GM12878 (cell line): ENCODE measurements at regions not wholly inside any gene's neighbourhood (a gene's known extent, or its start where the extent isn't known, plus 50 kb on each side); places are given as distances from the start of the nearest gene placed in this dataset.

Experiments used
- ATAC-seq: fragments of 200-7000 bp; cut with Tn5 transposase; 3 replicates; pipeline ENCODE4 v1.9.1; 2020; ENCODE audit warnings: mild to moderate bottlenecking, moderate library complexity
- BruUV-seq: library from RNA; stranded (reverse); fragments of 400-500 nt; replicated peaks from 2 replicates; lab custom pipeline; 2021; lab: Mats Ljungman, UMichigan
- CTCF ChIA-PET: fragments of 300-600 bp; sonication (Branson Sonifier 250); formaldehyde crosslinking; extraction: SDS; loops from one replicate; lab custom pipeline; 2021; ENCODE audit warnings: inconsistent platforms; lab: Yijun Ruan, JAX
- POLR2A ChIA-PET: fragments of 350-600 bp; formaldehyde crosslinking; extraction: SDS; loops from one replicate; lab custom pipeline; 2021; ENCODE audit warnings: inconsistent platforms; lab: Charles Lee
- RAD21 ChIA-PET: fragments of 300-600 bp; sonication (Branson Sonifier 250); formaldehyde crosslinking; loops from one replicate; lab custom pipeline; 2023; ENCODE audit warnings: antibody characterized with exemption; ENCODE audit not compliant: unreplicated experiment; lab: Charles Lee
- SMC1A ChIA-PET: fragments of 300-600 bp; sonication (Branson Sonifier 250); formaldehyde crosslinking; loops from one replicate; lab custom pipeline; 2023; ENCODE audit not compliant: unreplicated experiment, uncharacterized antibody; lab: Charles Lee
- DNase-seq: peaks from one replicate; pipeline ENCODE4 v3.0.0-alpha.2; 2011; ENCODE audit warnings: low read depth, low spot score
- FAIRE-seq: peaks from 3 replicates; lab custom pipeline; 2011; peaks lifted over from hg19 to GRCh38; lab: Jason Lieb, UNC
- H2AFZ ChIP-seq: 2 replicates; pipeline ENCODE4 v1.6.0; 2011; ENCODE audit warnings: low read depth, low read length, control low read depth; ENCODE audit not compliant: control insufficient read depth
- H3K27ac ChIP-seq: 2 replicates; pipeline ENCODE4 v1.5.1; 2011; ENCODE audit warnings: control low read depth; ENCODE audit not compliant: control insufficient read depth, insufficient read depth
- H3K27me3 ChIP-seq, 2 experiments: replicated peaks in 1 of 2; 2 replicates each; pipeline versions ENCODE4 v1.6.0 to v1.6.1; 2011; ENCODE audit warnings: low read length in 1 of 2; ENCODE audit not compliant: control insufficient read depth in 2 of 2, insufficient read depth in 2 of 2
- H3K36me3 ChIP-seq, 2 experiments: 2 replicates each; pipeline ENCODE4 v1.5.1; 2011; ENCODE audit warnings: low read length in 1 of 2; ENCODE audit not compliant: control insufficient read depth in 2 of 2, insufficient read depth in 2 of 2
- H3K4me1 ChIP-seq: 2 replicates; pipeline ENCODE4 v1.6.1; 2011; ENCODE audit warnings: mild to moderate bottlenecking, low read length, moderate library complexity, mixed read lengths; ENCODE audit not compliant: control insufficient read depth, insufficient read depth
- H3K4me2 ChIP-seq: 2 replicates; pipeline ENCODE4 v1.6.0; 2011; ENCODE audit warnings: control low read depth; ENCODE audit not compliant: control insufficient read depth, insufficient read depth
- H3K4me3 ChIP-seq: fragments of 200-600 bp; sonication (generic); 2 replicates; pipeline ENCODE4 v1.5.1; 2016
- H3K79me2 ChIP-seq: 2 replicates; pipeline ENCODE4 v1.6.0; 2011; ENCODE audit warnings: low read length; ENCODE audit not compliant: control insufficient read depth, insufficient read depth
- H3K9ac ChIP-seq: 2 replicates; pipeline ENCODE4 v1.8.0; 2011; ENCODE audit warnings: low read length, control low read depth, mixed read lengths; ENCODE audit not compliant: control insufficient read depth, insufficient read depth
- H3K9me3 ChIP-seq: replicated peaks from 3 replicates; pipeline ENCODE4 v1.5.1; 2011; ENCODE audit warnings: mild to moderate bottlenecking, low read length; ENCODE audit not compliant: control insufficient read depth, insufficient read depth
- H4K20me1 ChIP-seq: 2 replicates; pipeline ENCODE4 v1.6.0; 2011; ENCODE audit not compliant: control insufficient read depth, insufficient read depth
- EGR1 ChIP-seq, 2 experiments: IDR thresholded peaks; 1 replicate in 1 of 2; 2 replicates in 1 of 2; pipeline ENCODE4 v1.6.1; 2011 to 2012; ENCODE audit warnings: low read depth in 2 of 2, low read length in 2 of 2, borderline replicate concordance in 1 of 2, mild to moderate bottlenecking in 1 of 2, moderate library complexity in 1 of 2
- NFIC ChIP-seq: IDR thresholded peaks from 2 replicates; pipeline ENCODE4 v1.6.1; 2012; ENCODE audit warnings: low read depth, mild to moderate bottlenecking, inconsistent platforms, low read length, moderate library complexity
- POLR2AphosphoS2 ChIP-seq: IDR thresholded peaks from 2 replicates; pipeline ENCODE4 v1.6.1; 2011; ENCODE audit warnings: low read depth, mild to moderate bottlenecking, low read length, improper control_type of control experiment, moderate library complexity
- RAD51 ChIP-seq: fragments of 450-650 bp; IDR thresholded peaks from 2 replicates; pipeline ENCODE4 v1.6.1; 2016; ENCODE audit warnings: moderate library complexity, mild to moderate bottlenecking, inconsistent platforms
- RB1 ChIP-seq: fragments of 450-650 bp; formaldehyde crosslinking; IDR thresholded peaks from 2 replicates; pipeline ENCODE4 v1.6.1; 2017; ENCODE audit warnings: mild to moderate bottlenecking, borderline replicate concordance
- TAF1 ChIP-seq: IDR thresholded peaks from 2 replicates; pipeline ENCODE4 v1.6.1; 2011; ENCODE audit warnings: mild to moderate bottlenecking, low read depth, low read length, borderline replicate concordance
- TARDBP ChIP-seq: IDR thresholded peaks from 2 replicates; pipeline ENCODE4 v1.6.1; 2016; ENCODE audit warnings: borderline replicate concordance
- ZNF622 ChIP-seq: fragments of 450-650 bp; IDR thresholded peaks from 2 replicates; pipeline ENCODE4 v1.6.1; 2017; ENCODE audit warnings: mild to moderate bottlenecking, inconsistent platforms
- WGBS: methylation state at CpG from one replicate; pipeline ENCODE4 v1.1.6; 2016; ENCODE audit warnings: low lambda C conversion rate; ENCODE audit not compliant: insufficient replicate concordance, insufficient coverage; ENCODE audit errors: missing lambda C conversion rate; 5-methylcytosine and 5-hydroxymethylcytosine counted together
- in situ Hi-C: fragments of 300-500 bp; cut with MboI; formaldehyde crosslinking; loops from 9 replicates; pipeline ENCODE4 v1.14.3; 2018; ENCODE audit warnings: mixed read lengths
- intact Hi-C: fragments of 100-400 bp; cut with micrococcal nuclease; formaldehyde crosslinking; loops from one replicate; pipeline ENCODE4 v1.14.2; 2022; ENCODE audit not compliant: unreplicated experiment
- TF ChIP-seq, protein P1 (sequence below): fragments of 450-650 bp; IDR thresholded peaks from 2 replicates; pipeline ENCODE4 v1.6.1; 2016; ENCODE audit warnings: mild to moderate bottlenecking

- Histone ChIP-seq H3K27ac (no peak overlapping the region), H3K9me3 (no peaks in the 10 kb centered on the region), H4K20me1 (no peaks in the 10 kb centered on the region), H3K27me3 (no peaks in the 10 kb centered on the region), H3K9ac (no peak overlapping the region), H3K36me3 (no peaks in the 10 kb centered on the region), H2AFZ (no peak overlapping the region), H3K4me1 (0 out of 2 replicates have a peak, but pooled peaks cover 2% of the 10 kb centered on the region), H3K4me2 (no peak overlapping the region), H3K79me2 (no peaks in the 10 kb centered on the region), H3K4me3 (no peak overlapping the region)
- WGBS: 0% methylated on average over 1 of the region's 1 CpG
- ChIA-PET SMC1A (no interaction called here), POLR2A (no interaction called here), RAD21 (no interaction called here), CTCF (no interaction called here)
- in situ Hi-C loops (no loop called here), intact Hi-C loops (no loop called here)
- DNase-seq (no peak), FAIRE-seq (no peak), ATAC-seq (no peak)
- TF ChIP-seq TAF1 (no peak), RAD51 (no peak), RB1 (no peak), NFIC (no peak), EGR1 (IDR thresholded peaks at IDR 0.05; ENCODE audit: borderline replicate concordance in 1 of 2, low read depth in 2 of 2, low read length in 2 of 2) (no peak), POLR2AphosphoS2 (no peak), TARDBP (no peak), ZNF622 (no peak)
- TF ChIP-seq, protein P1, sequence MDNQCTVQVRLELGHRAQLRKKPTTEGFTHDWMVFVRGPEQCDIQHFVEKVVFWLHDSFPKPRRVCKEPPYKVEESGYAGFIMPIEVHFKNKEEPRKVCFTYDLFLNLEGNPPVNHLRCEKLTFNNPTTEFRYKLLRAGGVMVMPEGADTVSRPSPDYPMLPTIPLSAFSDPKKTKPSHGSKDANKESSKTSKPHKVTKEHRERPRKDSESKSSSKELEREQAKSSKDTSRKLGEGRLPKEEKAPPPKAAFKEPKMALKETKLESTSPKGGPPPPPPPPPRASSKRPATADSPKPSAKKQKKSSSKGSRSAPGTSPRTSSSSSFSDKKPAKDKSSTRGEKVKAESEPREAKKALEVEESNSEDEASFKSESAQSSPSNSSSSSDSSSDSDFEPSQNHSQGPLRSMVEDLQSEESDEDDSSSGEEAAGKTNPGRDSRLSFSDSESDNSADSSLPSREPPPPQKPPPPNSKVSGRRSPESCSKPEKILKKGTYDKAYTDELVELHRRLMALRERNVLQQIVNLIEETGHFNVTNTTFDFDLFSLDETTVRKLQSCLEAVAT: no peak
- BruUV-seq: no TSS peak
These were observed 444.2 kb upstream of the OPRM1 start for GRCh38 chr6:153594871-153595270.
